Cerebellar cortex (tissue), 1 donor: ENCODE measurements at regions not wholly inside any gene's neighbourhood (a gene's known extent, or its start where the extent isn't known, plus 50 kb on each side); places are given as distances from the start of the nearest gene placed in this dataset.
"Not testable (repeated sequence)": the region's sequence is repeated elsewhere in the genome, so short reads cannot be mapped to it uniquely, and the experiment has no call there.

Source experiments
- DNase-seq: peaks from one replicate; pipeline ENCODE4 v3.0.0-alpha.2; 2015; ENCODE audit warnings: low spot score

- no peak for DNase-seq
Observed at GRCh38 chr14:82587226-82587625, 1053.6 kb upstream of the SEL1L start.

DNA sequence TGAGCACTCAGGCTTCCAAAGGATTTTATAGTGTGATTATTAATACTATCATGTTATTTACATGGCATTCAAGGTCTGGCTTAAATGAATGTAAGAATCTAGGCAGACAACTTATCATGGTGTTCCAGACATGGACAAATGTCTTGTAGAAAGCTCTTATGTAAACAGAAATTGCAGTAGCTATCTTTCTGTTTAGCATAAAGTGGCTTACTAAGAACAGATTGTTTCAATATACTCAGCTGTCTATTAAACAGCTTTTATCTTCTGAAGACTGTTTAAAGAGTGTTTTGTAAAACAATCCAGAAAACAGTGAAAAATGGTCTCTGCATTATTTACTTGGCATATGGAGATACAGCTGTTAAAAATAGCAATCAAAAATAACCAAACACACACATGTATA, 1061.8 kb upstream of the SEL1L start:
- DNase-seq = no peak

DNA sequence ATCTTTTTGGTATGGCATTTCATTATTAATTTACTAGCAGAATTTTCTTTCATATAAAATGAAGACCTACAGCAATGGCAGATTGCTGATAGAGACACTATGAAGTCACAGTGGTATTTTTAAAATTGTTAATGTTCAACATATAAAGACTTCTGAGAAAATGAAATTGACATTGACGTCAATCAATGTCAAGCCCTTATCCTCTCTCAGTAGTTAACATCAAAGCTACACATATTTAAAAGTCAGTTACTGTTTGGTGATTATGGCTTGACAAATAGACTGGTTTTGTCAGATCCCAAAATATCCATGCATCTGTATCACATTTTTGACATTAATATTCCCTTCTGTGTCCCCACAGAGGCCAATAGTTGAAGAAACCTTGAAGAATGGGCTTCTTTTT, 1069.1 kb upstream of the SEL1L start:
- DNase-seq = no peak

DNA sequence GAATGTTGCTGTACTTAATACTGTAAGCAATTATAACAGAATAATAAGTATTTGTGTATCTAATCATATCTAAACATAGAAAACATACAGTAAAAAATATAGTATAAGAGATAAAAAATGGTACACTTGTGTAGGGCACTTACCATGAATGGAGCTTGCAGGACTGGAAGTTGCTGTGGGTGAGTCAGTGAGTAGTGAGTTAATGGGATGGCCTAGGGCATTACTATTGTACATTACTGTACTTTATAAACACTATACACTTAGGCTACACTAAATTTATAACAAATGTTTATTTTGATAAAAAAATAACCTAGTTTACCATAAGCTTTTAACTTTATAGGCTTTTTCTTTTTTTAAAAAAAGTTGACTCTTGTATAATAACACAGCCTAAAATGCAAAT, 1071.2 kb upstream of the SEL1L start:
- no peak for DNase-seq

- no peak for DNase-seq
Observed at GRCh38 chr14:82621881-82622450, 1088.3 kb upstream of the SEL1L start.

- no peak for DNase-seq
Observed at GRCh38 chr14:82626156-82627066, 1092.8 kb upstream of the SEL1L start.

DNA sequence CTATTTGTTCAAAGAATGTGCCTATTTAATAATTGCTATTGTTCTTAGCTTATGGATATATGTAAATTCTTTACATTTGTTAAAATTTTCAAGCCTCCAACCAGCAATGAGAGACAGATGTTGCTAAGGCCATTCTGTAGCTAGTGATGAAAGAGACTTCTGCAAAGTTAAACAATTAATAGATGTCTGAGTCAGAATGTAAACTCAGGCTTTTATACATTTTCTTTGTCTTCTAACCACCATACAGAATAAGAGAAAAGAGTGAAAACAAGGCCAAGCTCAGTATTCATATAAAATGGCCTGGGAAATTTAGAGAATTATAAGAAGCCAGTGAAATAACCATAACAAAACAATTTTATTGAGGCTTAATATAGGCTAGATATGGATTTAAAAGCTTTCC, 1102.3 kb upstream of the SEL1L start:
- DNase-seq = no peak

- DNase-seq = no peak
Observed at GRCh38 chr14:82636426-82636825, 1102.8 kb upstream of the SEL1L start.

GRCh38 chr14:82641050-82641540, 1107.4 kb upstream of the SEL1L start:
- no peak for DNase-seq

GRCh38 chr14:82642425-82642824, 1108.8 kb upstream of the SEL1L start:
- DNase-seq = no peak

DNA sequence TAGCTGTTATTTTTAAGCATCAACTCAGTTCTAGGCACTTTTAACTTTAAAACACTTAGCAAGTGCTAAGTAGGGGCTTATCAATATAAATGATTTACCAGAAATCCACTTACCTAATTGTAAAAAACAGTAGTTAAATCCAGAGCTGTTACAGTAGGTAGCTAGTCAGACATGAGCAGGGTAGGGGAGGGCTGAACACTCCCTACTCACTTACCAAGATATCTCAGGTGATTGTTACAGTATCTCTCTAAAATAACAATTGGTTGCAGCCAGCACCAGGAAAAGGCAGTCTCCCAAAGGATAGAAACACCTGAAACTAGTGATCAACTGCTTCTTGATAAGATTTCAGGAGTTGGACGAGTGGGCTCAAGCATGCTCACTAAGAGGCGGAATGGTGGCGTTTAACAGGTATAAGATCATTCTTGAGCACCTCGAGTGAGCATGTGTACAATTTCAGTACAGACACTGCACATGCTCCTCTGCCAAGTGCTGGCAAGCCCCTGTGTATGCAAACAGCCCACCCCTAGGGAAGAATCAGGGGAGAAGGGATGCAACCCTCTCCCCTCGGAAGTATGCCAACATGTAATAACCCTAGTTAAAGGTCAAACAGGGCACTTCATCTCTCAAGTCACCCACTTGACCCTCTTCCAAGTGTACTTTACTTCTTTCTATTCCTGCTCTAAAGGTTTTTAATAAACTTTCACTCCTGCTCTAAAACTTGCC, 1113.6 kb upstream of the SEL1L start:
- no peak for DNase-seq

- no peak for DNase-seq
Observed at GRCh38 chr14:82655770-82656169, 1122.1 kb upstream of the SEL1L start.

DNA sequence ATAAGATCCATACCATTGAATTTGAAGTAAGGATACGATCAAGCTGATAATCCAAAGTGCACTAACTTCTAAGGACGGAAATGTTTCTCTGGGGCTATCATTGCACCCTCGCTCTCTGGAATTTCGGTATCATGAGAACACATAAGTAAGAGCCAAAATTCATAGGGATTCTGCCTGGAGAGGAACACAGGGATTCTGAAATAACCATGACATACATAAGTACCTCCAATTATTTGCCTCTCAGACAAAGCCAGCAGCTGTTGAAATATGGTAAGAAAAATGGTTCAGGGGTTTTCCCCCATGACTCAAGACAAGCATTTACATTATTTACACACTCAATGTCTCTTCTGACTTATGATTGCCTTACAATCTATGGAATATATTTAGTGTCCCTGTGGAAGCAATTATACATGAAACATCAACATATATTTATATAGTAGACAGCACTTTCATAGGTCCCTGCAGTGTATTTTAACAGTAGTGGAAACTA, 1123.6 kb upstream of the SEL1L start:
- no peak for DNase-seq

GRCh38 chr14:82661258-82661657, 1127.6 kb upstream of the SEL1L start:
- no peak for DNase-seq

GRCh38 chr14:82667006-82667405, 1133.4 kb upstream of the SEL1L start:
- no peak for DNase-seq

- no peak for DNase-seq
Observed at GRCh38 chr14:82667501-82667900, 1133.8 kb upstream of the SEL1L start.

- DNase-seq = no peak
Observed at GRCh38 chr14:82676403-82676802, 1142.8 kb upstream of the SEL1L start.

- no peak for DNase-seq
Observed at GRCh38 chr14:82689948-82690347, 1156.3 kb upstream of the SEL1L start.

DNA sequence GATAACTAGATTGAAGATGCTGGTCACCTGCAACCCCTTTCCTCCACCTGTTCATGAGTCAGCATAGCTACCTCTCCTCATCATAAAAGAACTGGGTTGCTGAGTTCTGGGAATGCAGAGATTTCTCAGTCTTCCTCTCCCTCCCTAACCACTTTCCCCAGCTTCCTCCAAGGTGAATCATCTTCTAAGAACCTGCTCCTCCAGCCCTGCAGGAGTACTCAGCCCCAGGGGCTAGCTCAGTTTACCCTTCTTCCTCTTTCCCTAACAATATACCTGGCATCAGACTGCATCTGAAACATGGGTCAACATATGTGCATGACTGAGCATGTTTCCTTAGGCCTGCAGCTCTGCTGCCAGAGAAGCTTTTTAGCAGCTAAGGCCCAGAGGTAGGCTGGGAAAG, 1157.5 kb upstream of the SEL1L start:
- DNase-seq = not testable (repeated sequence)

DNA sequence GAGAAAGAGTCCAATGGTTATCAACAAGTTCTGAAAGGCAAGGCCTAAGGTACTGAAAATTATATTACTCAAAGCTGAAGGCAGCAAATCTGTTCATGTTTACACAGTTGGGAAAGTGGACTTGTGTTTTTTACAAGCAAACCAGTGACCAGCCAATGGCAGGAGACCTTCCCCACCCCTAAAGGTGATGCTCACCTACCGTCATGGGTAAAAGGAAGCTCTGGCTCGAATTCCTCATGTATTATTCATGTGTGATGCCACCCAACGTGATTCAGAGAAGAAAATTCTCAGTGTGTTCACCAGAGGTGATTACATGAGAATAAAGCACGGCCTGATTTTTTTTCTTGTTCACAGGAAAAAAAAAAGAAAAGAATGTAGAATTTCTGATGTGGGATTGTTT, 1161.2 kb upstream of the SEL1L start:
- no peak for DNase-seq

DNA sequence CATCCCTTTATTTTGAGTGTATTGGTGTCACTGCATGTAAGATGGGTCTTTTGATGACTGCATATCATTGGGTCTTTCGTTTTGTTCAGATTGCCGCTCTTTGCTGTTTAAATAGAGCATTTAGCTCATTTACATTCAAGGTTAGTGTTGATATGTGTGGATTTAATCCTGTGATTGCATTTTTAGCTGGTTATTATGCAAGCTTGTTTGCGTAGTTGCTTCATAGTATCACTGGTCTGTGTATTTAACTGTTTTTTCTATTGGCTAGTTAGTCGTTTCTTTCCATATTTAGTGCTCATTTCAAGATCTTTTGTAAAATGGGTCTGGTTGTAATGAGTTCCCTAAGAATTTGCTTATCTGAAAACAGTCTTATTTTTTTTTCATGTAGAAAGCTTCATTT, 1170.6 kb upstream of the SEL1L start:
- DNase-seq = no peak

DNA sequence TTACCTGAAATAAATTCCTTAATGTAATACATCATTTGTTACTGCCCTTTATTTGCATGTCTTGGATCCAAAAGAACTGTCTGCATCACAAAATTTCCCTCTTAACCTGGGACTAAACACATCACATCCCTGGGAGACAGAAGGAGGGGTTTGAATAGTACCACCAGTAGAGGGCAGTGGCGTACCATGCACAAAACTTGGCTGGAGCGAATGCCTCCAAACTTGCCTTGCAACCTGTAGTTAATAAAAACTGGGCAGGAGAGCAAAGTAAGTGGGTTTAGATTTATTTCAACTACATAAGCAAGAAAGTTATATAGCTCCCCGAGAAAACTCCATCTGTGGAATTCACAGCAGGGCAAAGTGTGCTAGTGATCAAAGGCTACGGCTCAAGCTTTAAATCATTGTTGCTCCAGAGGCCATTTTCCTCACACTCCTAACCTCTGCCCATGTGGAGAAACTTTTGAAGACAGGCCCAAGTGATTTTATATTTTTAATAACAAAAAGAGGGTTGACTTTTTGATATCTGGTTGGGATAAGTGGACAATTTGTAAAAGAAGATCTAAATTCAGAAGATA, 1176.7 kb upstream of the SEL1L start:
- peak; percentile 12 for DNase-seq
